HEK293 (cell line): ENCODE measurements at regions not wholly inside any gene's neighbourhood (a gene's known extent, or its start where the extent isn't known, plus 50 kb on each side); places are given as distances from the start of the nearest gene placed in this dataset.

Experiments
- CTCF ChIA-PET: fragments of 350-600 bp; formaldehyde crosslinking; extraction: SDS; loops from one replicate; lab custom pipeline; 2021; ENCODE audit warnings: antibody characterized with exemption; lab: Yijun Ruan, JAX
- POLR2A ChIA-PET: fragments of 300-600 bp; formaldehyde crosslinking; extraction: SDS; loops from one replicate; lab custom pipeline; 2020; ENCODE audit warnings: antibody characterized with exemption, inconsistent platforms; lab: Yijun Ruan, JAX
- H3K27ac ChIP-seq: fragments of 200-500 bp; sonication (Bioruptor generic); 2 replicates; pipeline ENCODE4 v1.5.1; 2014; ENCODE audit warnings: low read depth, low read length, control low read depth, inconsistent platforms; ENCODE audit errors: extremely low read depth
- H3K36me3 ChIP-seq, 2 experiments: fragments of 200-500 bp in 1 of 2; sonication (Bioruptor generic) in 1 of 2; 1 replicate in 1 of 2; 2 replicates in 1 of 2; pipeline ENCODE4 v1.5.1; 2014 to 2017; ENCODE audit warnings: inconsistent platforms in 2 of 2, low read length in 2 of 2; ENCODE audit not compliant: control insufficient read depth in 2 of 2, insufficient read depth in 1 of 2
- H3K4me1 ChIP-seq: fragments of 200-500 bp; sonication (Bioruptor generic); 2 replicates; pipeline ENCODE4 v1.5.1; 2014; ENCODE audit warnings: mild to moderate bottlenecking, low read length, inconsistent platforms; ENCODE audit not compliant: control insufficient read depth, insufficient read depth
- H3K4me3 ChIP-seq: 2 replicates; pipeline ENCODE4 v1.5.1; 2011; ENCODE audit warnings: low read depth, mild to moderate bottlenecking, control low read depth, low read length, moderate library complexity
- H3K9me3 ChIP-seq: fragments of 200-500 bp; sonication (Bioruptor generic); 2 replicates; pipeline ENCODE4 v1.5.1; 2014; ENCODE audit warnings: low read depth, low read length, inconsistent platforms; ENCODE audit not compliant: control insufficient read depth, insufficient read depth
- GFI1B ChIP-seq: fragments of 450-650 bp; formaldehyde crosslinking; IDR thresholded peaks from 2 replicates; pipeline ENCODE4 v1.5.1; 2016; ENCODE audit warnings: missing biosample characterization, missing genetic modification characterization
- KLF17 ChIP-seq: fragments of 450-650 bp; formaldehyde crosslinking; IDR thresholded peaks from 2 replicates; pipeline ENCODE4 v1.5.1; 2016; ENCODE audit warnings: missing biosample characterization, missing genetic modification characterization
- KLF8 ChIP-seq: fragments of 450-650 bp; formaldehyde crosslinking; IDR thresholded peaks from 2 replicates; pipeline ENCODE4 v1.5.1; 2016; ENCODE audit warnings: missing biosample characterization, missing genetic modification characterization
- ZBTB17 ChIP-seq: fragments of 450-650 bp; formaldehyde crosslinking; IDR thresholded peaks from 2 replicates; pipeline ENCODE4 v1.5.1; 2016; ENCODE audit warnings: missing biosample characterization, missing genetic modification characterization
- ZBTB6 ChIP-seq: fragments of 450-650 bp; formaldehyde crosslinking; IDR thresholded peaks from 2 replicates; pipeline ENCODE4 v1.5.1; 2017; ENCODE audit warnings: missing biosample characterization, missing genetic modification characterization
- ZBTB7A ChIP-seq: fragments of 450-650 bp; formaldehyde crosslinking; IDR thresholded peaks from 2 replicates; pipeline ENCODE4 v1.5.1; 2016; ENCODE audit warnings: low read depth, missing biosample characterization, missing genetic modification characterization
- ZFP69B ChIP-seq: fragments of 450-650 bp; formaldehyde crosslinking; IDR thresholded peaks from 2 replicates; pipeline ENCODE4 v1.5.1; 2016; ENCODE audit warnings: missing biosample characterization, missing genetic modification characterization
- ZNF10 ChIP-seq: fragments of 450-650 bp; formaldehyde crosslinking; IDR thresholded peaks from 2 replicates; pipeline ENCODE4 v1.5.1; 2017; ENCODE audit warnings: missing biosample characterization, missing genetic modification characterization
- ZNF121 ChIP-seq: fragments of 450-650 bp; formaldehyde crosslinking; IDR thresholded peaks from 2 replicates; pipeline ENCODE4 v1.5.1; 2016; ENCODE audit warnings: missing biosample characterization, missing genetic modification characterization
- ZNF146 ChIP-seq: fragments of 450-650 bp; formaldehyde crosslinking; IDR thresholded peaks from 2 replicates; pipeline ENCODE4 v1.5.1; 2016; ENCODE audit warnings: missing biosample characterization, missing genetic modification characterization
- ZNF148 ChIP-seq: fragments of 450-650 bp; formaldehyde crosslinking; IDR thresholded peaks from 2 replicates; pipeline ENCODE4 v1.5.0; 2017; ENCODE audit warnings: missing biosample characterization, missing genetic modification characterization, borderline replicate concordance
- ZNF157 ChIP-seq: fragments of 450-650 bp; formaldehyde crosslinking; IDR thresholded peaks from 2 replicates; pipeline ENCODE4 v1.5.1; 2016; ENCODE audit warnings: missing biosample characterization, missing genetic modification characterization
- ZNF174 ChIP-seq: fragments of 450-650 bp; formaldehyde crosslinking; IDR thresholded peaks from 2 replicates; pipeline ENCODE4 v1.5.0; 2017; ENCODE audit warnings: missing biosample characterization, mild to moderate bottlenecking, missing genetic modification characterization
- ZNF18 ChIP-seq: fragments of 450-650 bp; formaldehyde crosslinking; IDR thresholded peaks from 2 replicates; pipeline ENCODE4 v1.5.1; 2016; ENCODE audit warnings: missing biosample characterization, missing genetic modification characterization
- ZNF221 ChIP-seq: fragments of 450-650 bp; formaldehyde crosslinking; IDR thresholded peaks from 2 replicates; pipeline ENCODE4 v1.5.1; 2017; ENCODE audit warnings: missing biosample characterization, missing genetic modification characterization, borderline replicate concordance
- ZNF248 ChIP-seq: fragments of 450-650 bp; formaldehyde crosslinking; IDR thresholded peaks from 2 replicates; pipeline ENCODE4 v1.5.1; 2017; ENCODE audit warnings: missing biosample characterization, missing genetic modification characterization
- ZNF404 ChIP-seq: fragments of 450-650 bp; formaldehyde crosslinking; IDR thresholded peaks from 2 replicates; pipeline ENCODE4 v1.5.1; 2017; ENCODE audit warnings: missing biosample characterization, missing genetic modification characterization
- ZNF600 ChIP-seq: fragments of 450-650 bp; formaldehyde crosslinking; IDR thresholded peaks from 2 replicates; pipeline ENCODE4 v1.5.1; 2016; ENCODE audit warnings: missing biosample characterization, missing genetic modification characterization
- ZNF660 ChIP-seq: fragments of 450-650 bp; IDR thresholded peaks from 2 replicates; pipeline ENCODE4 v1.5.1; 2018; ENCODE audit warnings: missing biosample characterization, mild to moderate bottlenecking, missing genetic modification characterization
- ZNF692 ChIP-seq: fragments of 450-650 bp; formaldehyde crosslinking; IDR thresholded peaks from 2 replicates; pipeline ENCODE4 v1.5.1; 2016; ENCODE audit warnings: missing biosample characterization, missing genetic modification characterization
- ZNF830 ChIP-seq: fragments of 450-650 bp; IDR thresholded peaks from 2 replicates; pipeline ENCODE4 v1.5.0; 2018; ENCODE audit warnings: missing biosample characterization, missing genetic modification characterization, low read depth, mild to moderate bottlenecking, moderate library complexity

- TF ChIP-seq ZBTB6: no peak
- TF ChIP-seq ZNF157: no peak
- no peak for TF ChIP-seq KLF17 (tag by site-specific recombination)
- no peak for TF ChIP-seq KLF8 (tag by site-specific recombination)
- no peak for TF ChIP-seq ZNF600 (tag by site-specific recombination)
Measured at GRCh38 chr17:71399649-71400048, 721.2 kb upstream of the SOX9 start (continued).

GRCh38 chr17:71402007-71402406 is 718.8 kb upstream of the SOX9 start:
- Histone ChIP-seq H3K4me3 (no peak overlapping the region), H3K36me3 (no peaks in the 10 kb centered on the region), H3K9me3 (no peaks in the 10 kb centered on the region), H3K27ac (no peak overlapping the region), H3K4me1 (peaks cover 13% of the 10 kb centered on the region; the same call in 1 of the 2 replicates)
- ChIA-PET CTCF (interaction anchor here (0.5 to 0.6 kb wide), 2 partner anchors 53 to 761 kb away, joined by 3 to 4 read pairs; no protein-coding TSS in a partner anchor), POLR2A (no interaction called here)
- no peak for TF ChIP-seq ZNF121 (tag by site-specific recombination)
- TF ChIP-seq ZNF174: no peak
- TF ChIP-seq ZNF248: no peak
- no peak for TF ChIP-seq GFI1B (tag by site-specific recombination)
- no peak for TF ChIP-seq ZNF18 (tag by site-specific recombination)
- TF ChIP-seq ZNF830: no peak
- TF ChIP-seq ZNF148 (tag by site-specific recombination): no peak
- no peak for TF ChIP-seq ZBTB17 (tag by site-specific recombination)
- no peak for TF ChIP-seq ZNF10 (tag by site-specific recombination)
- TF ChIP-seq ZNF221: no peak
- no peak for TF ChIP-seq ZNF146 (tag by site-specific recombination)
- TF ChIP-seq ZFP69B (tag by site-specific recombination): no peak
- TF ChIP-seq ZNF692 (tag by site-specific recombination): no peak
- no peak for TF ChIP-seq ZNF660 (tag by site-specific recombination)
- TF ChIP-seq ZBTB7A (tag by site-specific recombination): no peak
- TF ChIP-seq ZNF404 (tag by site-specific recombination): no peak
